OCI-LY3 (cell line): ENCODE measurements at regions not wholly inside any gene's neighbourhood (a gene's known extent, or its start where the extent isn't known, plus 50 kb on each side); places are given as distances from the start of the nearest gene placed in this dataset.

ENCODE experiments used
- H2AFZ ChIP-seq: fragments of 200-600, 300-600 bp; shearing (Covaris generic); 2 replicates; pipeline ENCODE4 v1.6.0; 2014; ENCODE audit warnings: antibody characterized with exemption, low read depth, low read length
- H3K27ac ChIP-seq: fragments of 200-600, 300-600 bp; sonication (generic); 2 replicates; pipeline ENCODE4 v1.5.1; 2014; ENCODE audit warnings: mild to moderate bottlenecking, low read length, moderate library complexity, mixed read lengths
- H3K27me3 ChIP-seq: fragments of 200-600, 300-600 bp; sonication (generic); 2 replicates; pipeline ENCODE4 v1.6.1; 2014; ENCODE audit warnings: low read depth, low read length, mixed read lengths
- H3K36me3 ChIP-seq: fragments of 200-600, 300-600 bp; sonication (generic); replicated peaks from 2 replicates; pipeline ENCODE3; 2014; ENCODE audit warnings: low read depth, low read length, mixed read lengths
- H3K4me1 ChIP-seq: fragments of 300-600, 200-600 bp; sonication (generic); 2 replicates; pipeline ENCODE4 v1.6.1; 2014; ENCODE audit warnings: low read length, mixed read lengths
- H3K4me2 ChIP-seq: fragments of 200-600, 300-600 bp; sonication (generic); 2 replicates; pipeline ENCODE4 v1.6.1; 2014; ENCODE audit warnings: low read length, mixed read lengths
- H3K4me3 ChIP-seq: fragments of 300-600, 200-600 bp; sonication (generic); 2 replicates; pipeline ENCODE4 v1.5.1; 2014; ENCODE audit warnings: antibody characterized with exemption, mild to moderate bottlenecking, low read length, moderate library complexity
- H3K79me2 ChIP-seq: fragments of 300-600, 200-600 bp; shearing (Covaris generic); 2 replicates; pipeline ENCODE4 v1.6.1; 2014; ENCODE audit warnings: mild to moderate bottlenecking, low read length, mixed read lengths
- H3K9ac ChIP-seq: fragments of 300-600, 200-600 bp; shearing (Covaris generic); 2 replicates; pipeline ENCODE4 v1.6.0; 2014; ENCODE audit warnings: mild to moderate bottlenecking, low read length, moderate library complexity
- H3K9me3 ChIP-seq: fragments of 200-600, 300-600 bp; shearing (Covaris generic); 2 replicates; pipeline ENCODE4 v1.6.1; 2014; ENCODE audit warnings: low read length, mixed read lengths; ENCODE audit not compliant: insufficient read depth
- H4K20me1 ChIP-seq: fragments of 200-600, 300-600 bp; sonication (generic); 2 replicates; pipeline ENCODE4 v1.6.1; 2016; ENCODE audit warnings: low read length, mixed read lengths; ENCODE audit not compliant: insufficient read depth
- EZH2phosphoT487 ChIP-seq: fragments of 200-600 bp; shearing (Covaris generic); IDR thresholded peaks from 2 replicates; pipeline ENCODE4 v1.6.1; 2018; ENCODE audit warnings: antibody characterized with exemption, mixed run types, low read depth
- TF ChIP-seq, protein P1 (sequence below): fragments of 200-600, 300-600 bp; sonication (generic); IDR thresholded peaks from 2 replicates; pipeline ENCODE4 v1.5.1; 2014; ENCODE audit warnings: antibody characterized with exemption, low read length, low read depth

DNA sequence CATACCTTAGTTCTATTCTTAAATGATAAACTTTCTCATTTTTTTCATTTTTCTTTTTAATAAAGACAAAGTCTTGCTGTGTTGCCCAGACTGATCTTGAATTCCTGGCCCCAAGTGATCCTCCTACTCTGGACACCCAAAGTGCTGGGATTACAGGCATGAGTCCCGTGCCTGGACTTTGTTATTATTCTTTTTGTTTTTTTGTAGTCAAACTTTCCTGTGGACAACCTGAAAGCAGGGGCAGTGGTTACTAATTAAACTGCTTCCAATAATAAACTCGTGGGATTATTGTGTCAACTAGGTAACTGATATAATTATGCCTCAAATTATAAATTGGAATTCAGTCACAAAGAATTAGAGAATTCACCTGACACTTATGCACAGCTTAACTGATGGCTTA, 107.8 kb upstream of the RAPGEF2 start:
- no peaks in the 10 kb centered on the region for H3K79me2 ChIP-seq
- H3K36me3 ChIP-seq = no peaks in the 10 kb centered on the region
- H4K20me1 ChIP-seq = no peaks in the 10 kb centered on the region
- no peak overlapping the region for H2AFZ ChIP-seq
- peaks cover 37% of the 10 kb centered on the region for H3K27me3 ChIP-seq
- H3K27ac ChIP-seq = no peak overlapping the region
- no peak overlapping the region for H3K4me3 ChIP-seq
- H3K4me2 ChIP-seq = no peak overlapping the region
- H3K9ac ChIP-seq = no peak overlapping the region
- TF ChIP-seq EZH2phosphoT487 = no peak
- TF ChIP-seq, protein P1, sequence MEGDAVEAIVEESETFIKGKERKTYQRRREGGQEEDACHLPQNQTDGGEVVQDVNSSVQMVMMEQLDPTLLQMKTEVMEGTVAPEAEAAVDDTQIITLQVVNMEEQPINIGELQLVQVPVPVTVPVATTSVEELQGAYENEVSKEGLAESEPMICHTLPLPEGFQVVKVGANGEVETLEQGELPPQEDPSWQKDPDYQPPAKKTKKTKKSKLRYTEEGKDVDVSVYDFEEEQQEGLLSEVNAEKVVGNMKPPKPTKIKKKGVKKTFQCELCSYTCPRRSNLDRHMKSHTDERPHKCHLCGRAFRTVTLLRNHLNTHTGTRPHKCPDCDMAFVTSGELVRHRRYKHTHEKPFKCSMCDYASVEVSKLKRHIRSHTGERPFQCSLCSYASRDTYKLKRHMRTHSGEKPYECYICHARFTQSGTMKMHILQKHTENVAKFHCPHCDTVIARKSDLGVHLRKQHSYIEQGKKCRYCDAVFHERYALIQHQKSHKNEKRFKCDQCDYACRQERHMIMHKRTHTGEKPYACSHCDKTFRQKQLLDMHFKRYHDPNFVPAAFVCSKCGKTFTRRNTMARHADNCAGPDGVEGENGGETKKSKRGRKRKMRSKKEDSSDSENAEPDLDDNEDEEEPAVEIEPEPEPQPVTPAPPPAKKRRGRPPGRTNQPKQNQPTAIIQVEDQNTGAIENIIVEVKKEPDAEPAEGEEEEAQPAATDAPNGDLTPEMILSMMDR = no peak
- no peaks in the 10 kb centered on the region for H3K9me3 ChIP-seq
- H3K4me1 ChIP-seq = peaks cover 15% of the 10 kb centered on the region

GRCh38 chr4:158995965-158996364, 106.9 kb upstream of the RAPGEF2 start:
- Histone ChIP-seq H3K9ac (no peak overlapping the region), H3K36me3 (no peaks in the 10 kb centered on the region), H3K27me3 (peaks cover 38% of the 10 kb centered on the region), H4K20me1 (no peaks in the 10 kb centered on the region), H3K4me1 (peaks cover 15% of the 10 kb centered on the region), H3K4me2 (no peak overlapping the region), H3K79me2 (no peaks in the 10 kb centered on the region), H2AFZ (no peak overlapping the region), H3K27ac (no peak overlapping the region), H3K4me3 (no peak overlapping the region), H3K9me3 (no peaks in the 10 kb centered on the region)
- TF ChIP-seq, protein P1 = no peak
- TF ChIP-seq EZH2phosphoT487 = no peak

GRCh38 chr4:158996669-158997074, 106.2 kb upstream of the RAPGEF2 start:
- Histone ChIP-seq H3K9me3 (no peaks in the 10 kb centered on the region), H3K4me3 (no peak overlapping the region), H3K27me3 (peaks cover 37% of the 10 kb centered on the region), H3K36me3 (no peaks in the 10 kb centered on the region), H3K27ac (no peak overlapping the region), H3K79me2 (no peaks in the 10 kb centered on the region), H4K20me1 (no peaks in the 10 kb centered on the region), H3K4me2 (no peak overlapping the region), H3K9ac (no peak overlapping the region), H2AFZ (no peak overlapping the region), H3K4me1 (peaks cover 12% of the 10 kb centered on the region)
- TF ChIP-seq, protein P1 = no peak
- no peak for TF ChIP-seq EZH2phosphoT487

DNA sequence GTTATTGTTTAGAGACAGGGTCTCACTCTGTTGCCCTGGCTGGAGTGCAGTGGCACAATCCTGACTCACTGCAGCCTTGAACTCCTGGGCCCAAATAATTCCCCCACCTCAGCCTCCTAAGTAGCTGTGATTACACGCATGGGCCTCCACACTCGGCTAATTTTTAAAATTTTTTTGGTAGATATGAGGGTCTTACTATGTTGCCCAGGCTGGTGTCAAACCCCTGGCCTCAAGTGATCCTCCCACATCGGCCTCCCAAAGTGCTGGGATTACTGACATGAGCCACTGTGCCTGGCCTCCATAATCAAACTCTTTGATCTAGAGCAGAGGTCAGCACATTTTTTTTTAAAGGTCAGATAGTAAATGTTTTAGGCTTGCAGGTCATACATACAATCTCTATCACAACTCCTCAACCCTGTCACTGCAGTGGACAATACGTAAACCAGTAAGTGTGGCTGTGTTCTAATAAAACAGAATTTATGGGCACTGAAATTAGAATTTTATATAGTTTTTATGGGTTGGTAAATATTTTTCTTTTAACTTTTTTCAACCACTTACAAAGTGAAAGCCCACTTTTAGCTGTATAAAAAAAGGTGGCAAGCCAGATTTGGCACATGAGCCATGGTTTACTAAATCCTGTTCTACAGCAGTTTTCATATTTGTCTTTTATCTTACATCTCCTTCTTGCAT, 105.1 kb upstream of the RAPGEF2 start:
- H3K27ac ChIP-seq = no peak overlapping the region

More for the DNA sequence above, 105.1 kb upstream of the RAPGEF2 start:
- Histone ChIP-seq H3K9ac (no peak overlapping the region), H3K9me3 (no peaks in the 10 kb centered on the region), H3K4me3 (no peak overlapping the region), H3K4me1 (peaks cover 12% of the 10 kb centered on the region), H3K27me3 (peaks cover 41% of the 10 kb centered on the region), H3K79me2 (no peaks in the 10 kb centered on the region), H4K20me1 (no peaks in the 10 kb centered on the region), H2AFZ (no peak overlapping the region), H3K4me2 (no peak overlapping the region), H3K36me3 (no peaks in the 10 kb centered on the region)
- TF ChIP-seq, protein P1 = no peak
- TF ChIP-seq EZH2phosphoT487 = no peak
